Spleen (tissue), 7 donors: ENCODE measurements at regions not wholly inside any gene's neighbourhood (a gene's known extent, or its start where the extent isn't known, plus 50 kb on each side); places are given as distances from the start of the nearest gene placed in this dataset.

Source experiments
- POLR2A ChIP-seq, 3 donors: fragments of 450-650 bp; IDR thresholded peaks; one replicate each; pipeline ENCODE4 v1.5.1; 2017; ENCODE audit warnings: antibody characterized with exemption in 3 of 3, mild to moderate bottlenecking in 1 of 3
- POLR2AphosphoS5 ChIP-seq, 3 donors: sonication (generic); formaldehyde crosslinking; IDR thresholded peaks; one replicate each; pipeline ENCODE4 v1.5.1; 2017; ENCODE audit warnings: antibody characterized with exemption in 3 of 3
- TF ChIP-seq, protein P1 (sequence below), 11 experiments: fragments of 200-600 bp in 7 of 11; fragments of 450-650 bp in 4 of 11; sonication (generic) in 4 of 11; IDR thresholded peaks in 8 of 11; conservative IDR thresholded peaks in 3 of 11; 1 replicate in 7 of 11; 2 replicates in 4 of 11; pipeline versions ENCODE4 v1.4.0 to v1.8.0; 2016 to 2021; ENCODE audit warnings: antibody characterized with exemption in 11 of 11, inconsistent platforms in 4 of 11, mild to moderate bottlenecking in 1 of 11
- donor health status: DM: no; HTN: no; CAD: no; lungs with moderate emphysema.
- donor health status: DM: no; HTN: no; CAD: no.
- donor health status: DM: no; HTN: no; CAD: no.

DNA sequence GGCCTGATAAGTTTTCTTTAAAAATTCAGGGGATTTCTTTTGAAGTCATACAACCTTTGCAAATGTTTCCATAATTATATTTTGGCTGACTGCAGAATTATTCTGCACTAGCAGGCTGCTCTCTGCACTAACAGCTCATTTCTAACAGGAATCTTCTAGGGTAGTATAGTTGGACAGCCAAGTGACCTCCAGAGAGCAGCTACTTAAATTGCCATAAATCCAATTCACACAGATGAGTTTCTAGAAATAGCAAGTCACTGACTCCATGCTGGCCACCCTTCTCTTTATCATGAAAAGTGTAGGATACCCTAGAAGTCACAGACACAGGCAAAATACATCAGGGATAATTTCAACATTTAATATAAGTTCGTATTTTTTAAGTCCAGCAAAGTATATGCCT is 110.9 kb upstream of the TARS1 start:
- TF ChIP-seq, protein P1, sequence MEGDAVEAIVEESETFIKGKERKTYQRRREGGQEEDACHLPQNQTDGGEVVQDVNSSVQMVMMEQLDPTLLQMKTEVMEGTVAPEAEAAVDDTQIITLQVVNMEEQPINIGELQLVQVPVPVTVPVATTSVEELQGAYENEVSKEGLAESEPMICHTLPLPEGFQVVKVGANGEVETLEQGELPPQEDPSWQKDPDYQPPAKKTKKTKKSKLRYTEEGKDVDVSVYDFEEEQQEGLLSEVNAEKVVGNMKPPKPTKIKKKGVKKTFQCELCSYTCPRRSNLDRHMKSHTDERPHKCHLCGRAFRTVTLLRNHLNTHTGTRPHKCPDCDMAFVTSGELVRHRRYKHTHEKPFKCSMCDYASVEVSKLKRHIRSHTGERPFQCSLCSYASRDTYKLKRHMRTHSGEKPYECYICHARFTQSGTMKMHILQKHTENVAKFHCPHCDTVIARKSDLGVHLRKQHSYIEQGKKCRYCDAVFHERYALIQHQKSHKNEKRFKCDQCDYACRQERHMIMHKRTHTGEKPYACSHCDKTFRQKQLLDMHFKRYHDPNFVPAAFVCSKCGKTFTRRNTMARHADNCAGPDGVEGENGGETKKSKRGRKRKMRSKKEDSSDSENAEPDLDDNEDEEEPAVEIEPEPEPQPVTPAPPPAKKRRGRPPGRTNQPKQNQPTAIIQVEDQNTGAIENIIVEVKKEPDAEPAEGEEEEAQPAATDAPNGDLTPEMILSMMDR (IDR thresholded peaks at IDR 0.05 in 8 of 11, conservative IDR thresholded peaks at IDR 0.05 in 3 of 11), result no peak
- TF ChIP-seq POLR2AphosphoS5 (IDR thresholded peaks at IDR 0.05) (no peak), POLR2A (IDR thresholded peaks at IDR 0.05) (no peak)
